Stimulated activated memory B cell treated with anti-CD40 and anti-IgM and Interleukin-4, amounts not matched to agents 10 μg/mL and 1 μg/mL and 100 μg/mL, for 72 hours (primary cell): ENCODE measurements at regions not wholly inside any gene's neighbourhood (a gene's known extent, or its start where the extent isn't known, plus 50 kb on each side); places are given as distances from the start of the nearest gene placed in this dataset.
"Not testable (repeated sequence)": the region's sequence is repeated elsewhere in the genome, so short reads cannot be mapped to it uniquely, and the experiment has no call there.

Experiments used
- ATAC-seq: fragments of 150-1000 bp; cut with Tn5 transposase; 2 replicates; pipeline ENCODE4 v1.10.0; 2021
- H3K27ac Mint-ChIP-seq: one replicate; pipeline ENCODE4 v1.8.0; 2022; ENCODE audit warnings: mild to moderate bottlenecking, mixed read lengths
- H3K27me3 Mint-ChIP-seq: one replicate; pipeline ENCODE4 v1.8.0; 2022; ENCODE audit warnings: mixed read lengths
- H3K36me3 Mint-ChIP-seq: one replicate; pipeline ENCODE4 v1.8.0; 2022; ENCODE audit warnings: mixed read lengths
- H3K4me1 Mint-ChIP-seq: one replicate; pipeline ENCODE4 v1.8.0; 2022; ENCODE audit warnings: mixed read lengths
- H3K4me3 Mint-ChIP-seq: one replicate; pipeline ENCODE4 v1.8.0; 2022; ENCODE audit warnings: mild to moderate bottlenecking, moderate library complexity, mixed read lengths
- H3K9me3 Mint-ChIP-seq: one replicate; pipeline ENCODE4 v1.8.0; 2022; ENCODE audit warnings: mixed read lengths

- H3K9me3 Mint-ChIP-seq: no peaks in the 10 kb centered on the region
- no peak for ATAC-seq
- no peak overlapping the region for H3K27ac Mint-ChIP-seq
- peaks cover 7% of the 10 kb centered on the region for H3K27me3 Mint-ChIP-seq
- no peaks in the 10 kb centered on the region for H3K36me3 Mint-ChIP-seq
- no peaks in the 10 kb centered on the region for H3K4me1 Mint-ChIP-seq
- H3K4me3 Mint-ChIP-seq: no peak overlapping the region
Measured at GRCh38 chr1:220431554-220432239, 96.2 kb upstream of the MARK1 start.

GRCh38 chr1:220430586-220430985 lies 97.3 kb upstream of the MARK1 start:
- ATAC-seq: no peak
- no peak overlapping the region for H3K27ac Mint-ChIP-seq
- H3K9me3 Mint-ChIP-seq: no peaks in the 10 kb centered on the region
- H3K36me3 Mint-ChIP-seq: no peaks in the 10 kb centered on the region
- peaks cover 7% of the 10 kb centered on the region for H3K27me3 Mint-ChIP-seq
- H3K4me1 Mint-ChIP-seq: no peaks in the 10 kb centered on the region
- no peak overlapping the region for H3K4me3 Mint-ChIP-seq

GRCh38 chr1:220430059-220430458 lies 97.9 kb upstream of the MARK1 start:
- Mint-ChIP-seq H3K27me3 (peaks cover 7% of the 10 kb centered on the region), H3K4me3 (no peak overlapping the region), H3K4me1 (no peaks in the 10 kb centered on the region), H3K36me3 (no peaks in the 10 kb centered on the region), H3K27ac (no peak overlapping the region), H3K9me3 (no peaks in the 10 kb centered on the region)
- ATAC-seq: no peak

GRCh38 chr1:220426989-220427388 lies 100.9 kb upstream of the MARK1 start:
- Mint-ChIP-seq H3K9me3 (no peaks in the 10 kb centered on the region), H3K27me3 (no peaks in the 10 kb centered on the region), H3K4me1 (no peaks in the 10 kb centered on the region), H3K4me3 (no peak overlapping the region), H3K36me3 (no peaks in the 10 kb centered on the region), H3K27ac (no peak overlapping the region)
- no peak for ATAC-seq

- Mint-ChIP-seq H3K4me1 (no peaks in the 10 kb centered on the region), H3K27ac (no peak overlapping the region), H3K27me3 (no peaks in the 10 kb centered on the region), H3K4me3 (no peak overlapping the region), H3K36me3 (no peaks in the 10 kb centered on the region), H3K9me3 (no peaks in the 10 kb centered on the region)
- no peak for ATAC-seq
Measured at GRCh38 chr1:220425852-220426251, 102.1 kb upstream of the MARK1 start.

- no peaks in the 10 kb centered on the region for H3K4me1 Mint-ChIP-seq
- no peaks in the 10 kb centered on the region for H3K36me3 Mint-ChIP-seq
- no peak for ATAC-seq
- H3K9me3 Mint-ChIP-seq: no peaks in the 10 kb centered on the region
- H3K27ac Mint-ChIP-seq: no peak overlapping the region
- peaks cover 11% of the 10 kb centered on the region for H3K27me3 Mint-ChIP-seq
- no peak overlapping the region for H3K4me3 Mint-ChIP-seq
Measured at GRCh38 chr1:220421508-220421907, 106.4 kb upstream of the MARK1 start.

- H3K36me3 Mint-ChIP-seq: no peaks in the 10 kb centered on the region
- ATAC-seq: no peak
Measured at GRCh38 chr1:220420726-220421125, 107.2 kb upstream of the MARK1 start.

GRCh38 chr1:220412382-220412781 lies 115.6 kb upstream of the MARK1 start:
- not testable (repeated sequence) for H3K27me3 Mint-ChIP-seq, ATAC-seq, H3K27ac Mint-ChIP-seq, H3K36me3 Mint-ChIP-seq, H3K4me1 Mint-ChIP-seq, H3K9me3 Mint-ChIP-seq, H3K4me3 Mint-ChIP-seq

More at GRCh38 chr1:220420726-220421125, 107.2 kb upstream of the MARK1 start:
- Mint-ChIP-seq H3K27me3 (peaks cover 11% of the 10 kb centered on the region), H3K4me3 (no peak overlapping the region), H3K4me1 (no peaks in the 10 kb centered on the region), H3K27ac (no peak overlapping the region), H3K9me3 (no peaks in the 10 kb centered on the region)

GRCh38 chr1:220410611-220411010 lies 117.3 kb upstream of the MARK1 start:
- Mint-ChIP-seq H3K27ac (no peak overlapping the region), H3K4me1 (no peaks in the 10 kb centered on the region), H3K36me3 (no peaks in the 10 kb centered on the region), H3K4me3 (no peak overlapping the region), H3K9me3 (no peaks in the 10 kb centered on the region), H3K27me3 (peaks cover 8% of the 10 kb centered on the region)
- no peak for ATAC-seq

- Mint-ChIP-seq H3K36me3 (no peaks in the 10 kb centered on the region), H3K4me3 (no peak overlapping the region), H3K9me3 (no peaks in the 10 kb centered on the region), H3K27ac (no peak overlapping the region), H3K27me3 (peaks cover 14% of the 10 kb centered on the region), H3K4me1 (no peaks in the 10 kb centered on the region)
- no peak for ATAC-seq
Measured at GRCh38 chr1:220409771-220410595, 118.0 kb upstream of the MARK1 start.

GRCh38 chr1:220407191-220407590 lies 120.7 kb upstream of the MARK1 start:
- Mint-ChIP-seq H3K4me3 (no peak overlapping the region), H3K9me3 (no peaks in the 10 kb centered on the region), H3K27ac (no peak overlapping the region), H3K27me3 (peaks cover 42% of the 10 kb centered on the region), H3K36me3 (no peaks in the 10 kb centered on the region), H3K4me1 (no peaks in the 10 kb centered on the region)
- ATAC-seq: no peak

GRCh38 chr1:220398238-220398637 lies 126.0 kb upstream of the RAB3GAP2 start:
- H3K4me1 Mint-ChIP-seq: no peaks in the 10 kb centered on the region
- H3K9me3 Mint-ChIP-seq: no peaks in the 10 kb centered on the region
- no peak for ATAC-seq
- no peaks in the 10 kb centered on the region for H3K36me3 Mint-ChIP-seq
- H3K4me3 Mint-ChIP-seq: no peak overlapping the region
- no peak overlapping the region for H3K27ac Mint-ChIP-seq
- H3K27me3 Mint-ChIP-seq: peaks cover 50% of the 10 kb centered on the region

- H3K36me3 Mint-ChIP-seq: no peaks in the 10 kb centered on the region
Measured at GRCh38 chr1:220391491-220391890, 119.2 kb upstream of the RAB3GAP2 start.

GRCh38 chr1:220389634-220390033 lies 117.4 kb upstream of the RAB3GAP2 start:
- Mint-ChIP-seq H3K27ac (no peak overlapping the region), H3K9me3 (peaks cover 8% of the 10 kb centered on the region)

More at GRCh38 chr1:220391491-220391890, 119.2 kb upstream of the RAB3GAP2 start:
- ATAC-seq: no peak
- Mint-ChIP-seq H3K9me3 (no peaks in the 10 kb centered on the region), H3K27me3 (peaks cover 28% of the 10 kb centered on the region), H3K4me1 (no peaks in the 10 kb centered on the region), H3K27ac (no peak overlapping the region), H3K4me3 (no peak overlapping the region)

GRCh38 chr1:220386494-220387195 lies 114.4 kb upstream of the RAB3GAP2 start:
- no peak overlapping the region for H3K4me3 Mint-ChIP-seq
- no peak overlapping the region for H3K27ac Mint-ChIP-seq
- ATAC-seq: no peak
- H3K4me1 Mint-ChIP-seq: no peaks in the 10 kb centered on the region
- H3K27me3 Mint-ChIP-seq: peaks cover 19% of the 10 kb centered on the region
- no peaks in the 10 kb centered on the region for H3K36me3 Mint-ChIP-seq
- peaks cover 8% of the 10 kb centered on the region for H3K9me3 Mint-ChIP-seq

More at GRCh38 chr1:220389634-220390033, 117.4 kb upstream of the RAB3GAP2 start:
- H3K27me3 Mint-ChIP-seq: peaks cover 28% of the 10 kb centered on the region
- no peak for ATAC-seq
- H3K36me3 Mint-ChIP-seq: no peaks in the 10 kb centered on the region
- H3K4me3 Mint-ChIP-seq: no peak overlapping the region
- H3K4me1 Mint-ChIP-seq: no peaks in the 10 kb centered on the region
